Nephron (organoid): ENCODE measurements at regions not wholly inside any gene's neighbourhood (a gene's known extent, or its start where the extent isn't known, plus 50 kb on each side); places are given as distances from the start of the nearest gene placed in this dataset.

Experiments used
- H3K27ac Mint-ChIP-seq, 3 experiments: 2 replicates each; pipeline ENCODE4 v1.8.0; 2020; ENCODE audit warnings: mixed read lengths in 3 of 3, mild to moderate bottlenecking in 2 of 3, moderate library complexity in 1 of 3
- H3K27me3 Mint-ChIP-seq: 2 replicates; pipeline ENCODE4 v1.8.0; 2021; ENCODE audit warnings: low read depth, mild to moderate bottlenecking, moderate library complexity, mixed read lengths
- H3K36me3 Mint-ChIP-seq: 2 replicates; pipeline ENCODE4 v1.8.0; 2020; ENCODE audit warnings: low read depth, mixed read lengths
- H3K4me1 Mint-ChIP-seq: 2 replicates; pipeline ENCODE4 v1.8.0; 2020; ENCODE audit warnings: mixed read lengths
- H3K4me3 Mint-ChIP-seq, 3 experiments: 2 replicates each; pipeline ENCODE4 v1.8.0; 2020; ENCODE audit warnings: mild to moderate bottlenecking in 3 of 3, mixed read lengths in 3 of 3, moderate library complexity in 2 of 3
- H3K9me3 Mint-ChIP-seq: 2 replicates; pipeline ENCODE4 v1.8.0; 2020; ENCODE audit warnings: mixed read lengths
- TF ChIP-seq, protein P1 (sequence below), 3 experiments: fragments of 200-600 bp; sonication (generic); IDR thresholded peaks; one replicate each; pipeline ENCODE4 v1.5.0; 2021; ENCODE audit warnings: antibody characterized with exemption in 3 of 3; ENCODE audit not compliant: unreplicated experiment in 3 of 3

DNA sequence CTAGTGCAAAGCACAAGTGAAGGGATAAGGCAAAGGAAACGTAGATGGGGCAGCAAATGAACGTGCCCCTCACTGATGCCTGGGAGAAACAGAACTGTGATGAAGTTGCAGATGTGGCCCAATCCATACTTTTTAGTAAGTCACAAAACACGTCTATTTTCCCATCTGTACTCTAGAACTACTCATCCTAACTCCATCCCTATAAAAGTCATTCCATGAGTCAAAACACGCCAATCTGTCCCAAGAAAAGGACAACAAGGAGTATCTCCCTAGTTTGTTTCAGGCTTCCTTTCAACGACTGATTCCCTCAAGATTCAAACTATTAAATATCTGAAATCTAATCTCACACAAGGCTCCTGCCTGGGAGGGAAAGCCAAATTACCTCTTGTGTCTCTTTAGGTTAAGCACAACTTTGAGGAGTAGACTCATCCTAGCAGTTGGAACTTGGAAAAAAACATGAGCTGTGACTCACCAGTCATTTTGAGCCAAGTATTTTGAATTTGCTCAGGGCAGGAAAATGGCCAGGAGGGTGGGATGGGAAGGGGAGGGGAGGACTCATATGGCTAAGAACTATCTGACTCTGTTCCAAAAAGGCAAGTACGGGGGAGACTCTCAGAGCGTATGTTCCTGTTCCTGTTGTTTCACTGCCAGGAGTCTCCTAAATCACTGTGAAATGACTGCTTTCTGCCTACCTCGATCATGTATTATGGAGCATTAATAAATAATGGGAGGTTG lies 214.5 kb upstream of the CAMK1G start:
- H3K27me3 Mint-ChIP-seq, result peaks cover 4% of the 10 kb centered on the region
- H3K27ac Mint-ChIP-seq, result peak overlapping the region; percentile 56 to 88 (median 73)
- H3K4me3 Mint-ChIP-seq, result no peak overlapping the region
- H3K9me3 Mint-ChIP-seq, result peaks cover 7% of the 10 kb centered on the region
- TF ChIP-seq, protein P1, sequence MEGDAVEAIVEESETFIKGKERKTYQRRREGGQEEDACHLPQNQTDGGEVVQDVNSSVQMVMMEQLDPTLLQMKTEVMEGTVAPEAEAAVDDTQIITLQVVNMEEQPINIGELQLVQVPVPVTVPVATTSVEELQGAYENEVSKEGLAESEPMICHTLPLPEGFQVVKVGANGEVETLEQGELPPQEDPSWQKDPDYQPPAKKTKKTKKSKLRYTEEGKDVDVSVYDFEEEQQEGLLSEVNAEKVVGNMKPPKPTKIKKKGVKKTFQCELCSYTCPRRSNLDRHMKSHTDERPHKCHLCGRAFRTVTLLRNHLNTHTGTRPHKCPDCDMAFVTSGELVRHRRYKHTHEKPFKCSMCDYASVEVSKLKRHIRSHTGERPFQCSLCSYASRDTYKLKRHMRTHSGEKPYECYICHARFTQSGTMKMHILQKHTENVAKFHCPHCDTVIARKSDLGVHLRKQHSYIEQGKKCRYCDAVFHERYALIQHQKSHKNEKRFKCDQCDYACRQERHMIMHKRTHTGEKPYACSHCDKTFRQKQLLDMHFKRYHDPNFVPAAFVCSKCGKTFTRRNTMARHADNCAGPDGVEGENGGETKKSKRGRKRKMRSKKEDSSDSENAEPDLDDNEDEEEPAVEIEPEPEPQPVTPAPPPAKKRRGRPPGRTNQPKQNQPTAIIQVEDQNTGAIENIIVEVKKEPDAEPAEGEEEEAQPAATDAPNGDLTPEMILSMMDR (IDR thresholded peaks at IDR 0.05; ENCODE audit: unreplicated experiment in 3 of 3), result no peak
- H3K4me1 Mint-ChIP-seq, result peaks cover 16% of the 10 kb centered on the region
- H3K36me3 Mint-ChIP-seq, result no peaks in the 10 kb centered on the region

DNA sequence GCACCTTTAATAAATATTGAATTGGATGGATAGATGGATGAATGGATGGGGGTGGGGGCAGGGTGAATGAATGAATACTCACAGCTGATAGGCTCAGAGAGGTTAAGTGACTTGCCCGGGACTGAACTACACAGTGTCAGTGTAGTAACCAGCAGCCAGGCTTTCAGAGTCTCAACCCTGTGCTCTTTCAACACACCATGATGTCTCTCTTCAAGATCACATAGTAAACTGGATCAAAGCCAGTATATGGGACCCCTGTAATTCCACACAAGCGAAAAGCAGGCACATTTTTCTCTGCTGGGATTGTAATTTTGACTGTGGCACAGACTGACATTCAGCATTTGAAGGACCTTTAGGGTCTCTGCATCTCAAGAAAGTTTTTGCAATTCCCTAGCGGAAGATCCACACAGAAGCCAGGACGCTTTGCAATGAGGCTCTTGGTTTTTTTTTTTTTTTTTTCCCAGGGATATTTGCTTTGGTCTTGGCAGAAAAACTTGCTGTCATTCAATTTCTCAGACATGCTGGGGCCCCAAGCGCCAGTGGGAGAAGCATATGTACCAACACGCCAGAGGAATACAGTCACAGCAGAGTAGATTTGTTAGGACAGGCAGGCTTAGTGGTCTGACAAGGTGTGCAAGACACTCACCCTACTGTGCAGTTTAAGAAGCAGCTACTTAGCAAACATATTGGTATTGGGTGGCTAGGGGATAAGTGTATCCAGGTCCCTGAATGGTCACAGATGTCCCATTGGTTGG lies 213.1 kb upstream of the CAMK1G start:
- H3K4me3 Mint-ChIP-seq, result no peak overlapping the region
- H3K4me1 Mint-ChIP-seq, result peaks cover 20% of the 10 kb centered on the region
- TF ChIP-seq, protein P1 (IDR thresholded peaks at IDR 0.05; ENCODE audit: unreplicated experiment in 3 of 3), result no peak
- H3K27ac Mint-ChIP-seq, result no peak overlapping the region
- H3K9me3 Mint-ChIP-seq, result peaks cover 5% of the 10 kb centered on the region
- H3K27me3 Mint-ChIP-seq, result peaks cover 4% of the 10 kb centered on the region
- H3K36me3 Mint-ChIP-seq, result no peaks in the 10 kb centered on the region

DNA sequence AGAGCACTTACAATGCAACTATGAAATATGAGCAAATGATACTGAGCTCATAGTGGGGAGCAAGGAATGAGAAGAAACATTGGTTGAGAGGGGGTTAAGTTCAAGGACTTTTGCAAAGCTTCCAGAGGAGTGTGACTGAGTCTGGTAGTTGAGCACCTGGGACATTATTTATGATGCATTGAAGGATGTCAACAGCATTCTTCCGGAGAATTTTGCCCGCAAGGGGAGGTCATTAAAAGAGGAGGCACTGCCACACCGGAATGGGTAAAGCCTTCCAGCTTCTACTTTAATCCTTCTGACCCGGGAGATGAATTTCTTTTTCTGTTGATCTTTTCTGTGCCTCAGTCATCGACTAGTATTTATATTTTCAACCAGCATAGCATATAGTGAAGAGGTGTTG lies 208.4 kb upstream of the CAMK1G start:
- Mint-ChIP-seq H3K4me1 (peaks cover 10% of the 10 kb centered on the region), H3K36me3 (no peaks in the 10 kb centered on the region), H3K4me3 (no peak overlapping the region), H3K9me3 (no peaks in the 10 kb centered on the region), H3K27ac (no peak overlapping the region), H3K27me3 (peaks cover 6% of the 10 kb centered on the region)
- TF ChIP-seq, protein P1 (IDR thresholded peaks at IDR 0.05; ENCODE audit: unreplicated experiment in 3 of 3), result no peak

DNA sequence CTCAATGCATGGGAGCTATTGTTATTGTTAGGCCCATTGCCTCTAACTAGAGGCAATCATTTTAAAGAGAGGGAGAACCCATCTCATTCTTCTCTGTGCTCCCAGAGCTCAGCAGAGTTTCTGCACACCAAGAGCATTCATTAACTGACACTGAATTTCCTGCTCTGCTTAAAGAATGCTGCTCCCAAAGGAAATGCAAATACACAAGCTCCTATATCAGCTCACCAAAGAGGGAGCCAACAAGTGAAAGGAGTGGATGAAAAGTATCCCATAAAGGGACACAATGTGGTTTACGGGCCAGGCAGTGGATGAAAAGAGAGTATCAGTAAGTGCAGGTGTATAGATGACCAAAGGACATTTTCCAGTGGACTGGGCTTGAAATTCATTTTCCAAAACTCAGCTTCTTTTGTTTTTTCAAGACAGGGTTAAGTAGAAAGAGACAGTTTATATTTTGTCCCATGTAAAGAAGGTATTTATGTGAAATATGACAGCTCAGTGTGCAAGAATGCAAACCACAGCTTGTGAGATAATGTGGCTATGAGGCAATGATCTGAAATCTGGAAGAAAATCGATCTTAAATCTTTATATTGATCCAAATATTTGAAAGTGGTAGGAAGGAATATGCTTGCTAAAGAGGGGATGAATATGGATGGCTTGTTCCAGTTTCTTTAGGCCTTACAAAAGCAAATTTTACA lies 207.7 kb upstream of the CAMK1G start:
- Mint-ChIP-seq H3K9me3 (no peaks in the 10 kb centered on the region), H3K4me1 (peaks cover 10% of the 10 kb centered on the region), H3K36me3 (no peaks in the 10 kb centered on the region), H3K4me3 (no peak overlapping the region), H3K27ac (peak overlapping the region in 2 of 3 experiments; percentile 13 to 35), H3K27me3 (peaks cover 6% of the 10 kb centered on the region)
- TF ChIP-seq, protein P1 (IDR thresholded peaks at IDR 0.05; ENCODE audit: unreplicated experiment in 3 of 3), result no peak

DNA sequence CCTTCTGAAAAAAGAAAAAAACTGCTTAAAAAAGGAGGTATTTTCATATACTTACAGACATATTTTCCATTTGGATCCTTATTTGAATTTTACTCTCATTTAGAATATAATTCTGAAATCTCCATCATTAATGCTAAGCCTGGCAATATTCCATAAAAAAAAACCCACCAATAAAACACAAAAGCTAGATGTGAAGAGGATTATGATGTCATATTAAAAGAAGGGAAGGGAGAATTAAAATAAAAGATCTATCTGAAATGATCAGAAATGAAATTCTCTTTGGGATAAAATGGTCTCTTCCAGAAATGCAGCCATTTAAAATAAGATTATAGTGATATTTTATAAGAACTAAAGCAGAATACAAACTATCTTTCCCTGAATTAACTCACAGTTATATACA lies 206.7 kb upstream of the CAMK1G start:
- TF ChIP-seq, protein P1 (IDR thresholded peaks at IDR 0.05; ENCODE audit: unreplicated experiment in 3 of 3), result no peak
- Mint-ChIP-seq H3K9me3 (no peaks in the 10 kb centered on the region), H3K27ac (no peak overlapping the region), H3K4me3 (no peak overlapping the region), H3K36me3 (no peaks in the 10 kb centered on the region), H3K4me1 (peaks cover 10% of the 10 kb centered on the region), H3K27me3 (peaks cover 6% of the 10 kb centered on the region)
